Stomach (tissue), 8 donors: ENCODE measurements at regions not wholly inside any gene's neighbourhood (a gene's known extent, or its start where the extent isn't known, plus 50 kb on each side); places are given as distances from the start of the nearest gene placed in this dataset.

Experiments
- DNase-seq, 2 donors: peaks; one replicate each; pipeline versions ENCODE4 v3.0.0 to v3.0.0-alpha.2; 2013 to 2019
- H3K27ac ChIP-seq, 5 donors: fragments of 200-600 bp in 4 of 5; sonication (generic) in 4 of 5; one replicate each; pipeline ENCODE4 v1.5.1; 2013 to 2019; ENCODE audit warnings: mild to moderate bottlenecking in 1 of 5, moderate library complexity in 1 of 5
- H3K27me3 ChIP-seq, 3 donors: fragments of 200-600 bp; sonication (generic); one replicate each; pipeline ENCODE4 v1.5.1; 2017 to 2019; ENCODE audit warnings: mixed run types in 1 of 3
- H3K36me3 ChIP-seq, 4 donors: fragments of 200-600 bp; sonication (generic); 1 replicate in 3 of 4; 2 replicates in 1 of 4; pipeline ENCODE4 v1.5.1; 2016 to 2019
- H3K4me1 ChIP-seq, 4 donors: fragments of 200-600 bp; sonication (generic); one replicate each; pipeline ENCODE4 v1.5.1; 2016 to 2019
- H3K4me3 ChIP-seq, 4 donors: fragments of 200-600 bp; sonication (generic) in 3 of 4; one replicate each; pipeline ENCODE4 v1.5.1; 2016 to 2019; ENCODE audit warnings: mild to moderate bottlenecking in 1 of 4
- H3K9me3 ChIP-seq, 4 donors: fragments of 200-600 bp; sonication (generic); one replicate each; pipeline ENCODE4 v1.5.1; 2016 to 2019
- EP300 ChIP-seq: sonication (generic); formaldehyde crosslinking; IDR thresholded peaks from one replicate; pipeline ENCODE4 v1.6.1; 2017; ENCODE audit warnings: antibody characterized with exemption
- POLR2A ChIP-seq, 4 donors: fragments of 450-650 bp; IDR thresholded peaks; one replicate each; pipeline ENCODE4 v1.6.1; 2016; ENCODE audit warnings: antibody characterized with exemption in 4 of 4, control low read depth in 2 of 4, mild to moderate bottlenecking in 1 of 4, moderate library complexity in 1 of 4
- POLR2AphosphoS5 ChIP-seq, 3 donors: sonication (generic); formaldehyde crosslinking; IDR thresholded peaks; one replicate each; pipeline ENCODE4 v1.6.1; 2016; ENCODE audit warnings: antibody characterized with exemption in 3 of 3
- WGBS, 5 donors: extraction: QIAGEN DNeasy Blood & Tissue Kit in 3 of 5; methylation state at CpG; one replicate each; pipeline versions ENCODE4 v1.1.5 to v1.1.7; 2013 to 2018; 5-methylcytosine and 5-hydroxymethylcytosine counted together
- intact Hi-C: fragments of 100-400 bp; cut with DNase I; formaldehyde crosslinking; loops from one replicate; pipeline ENCODE4 v1.15.1; 2023; ENCODE audit warnings: low total_unique reads
- TF ChIP-seq, protein P1 (sequence below), 7 experiments: fragments of 450-650 bp in 4 of 7; fragments of 200-600 bp in 3 of 7; sonication (generic) in 3 of 7; IDR thresholded peaks; one replicate each; pipeline ENCODE4 v1.5.1; 2016 to 2019; ENCODE audit warnings: antibody characterized with exemption in 7 of 7, control low read depth in 2 of 7, mild to moderate bottlenecking in 1 of 7
- donor health status: healthy with polysubstance abuse.
- donor health status: Bipolar disorder and iron deficiency.
- donor health status: healthy.

GRCh38 chr7:125122173-125122572 is 192.5 kb upstream of the POT1 start:
- intact Hi-C loops: no loop called here
- Histone ChIP-seq H3K9me3 (no peaks in the 10 kb centered on the region), H3K27me3 (no peaks in the 10 kb centered on the region), H3K27ac (no peak overlapping the region), H3K4me1 (no peaks in the 10 kb centered on the region), H3K4me3 (no peak overlapping the region), H3K36me3 (no peaks in the 10 kb centered on the region)
- TF ChIP-seq POLR2A (IDR thresholded peaks at IDR 0.05): no peak
- WGBS, 5 donors: 39 to 57% (median 45%) methylated on average over 2 of the region's 2 CpGs
- peak in 1 of 2 donors; percentile 51 for DNase-seq

- 52 to 60% (median 54%) methylated on average over 4 of the region's 4 CpGs for WGBS, 5 donors
- peak in 1 of 2 donors; percentile 7 for DNase-seq
- intact Hi-C loops: no loop called here
These were observed 190.0 kb upstream of the POT1 start for GRCh38 chr7:125119559-125120115.

DNA sequence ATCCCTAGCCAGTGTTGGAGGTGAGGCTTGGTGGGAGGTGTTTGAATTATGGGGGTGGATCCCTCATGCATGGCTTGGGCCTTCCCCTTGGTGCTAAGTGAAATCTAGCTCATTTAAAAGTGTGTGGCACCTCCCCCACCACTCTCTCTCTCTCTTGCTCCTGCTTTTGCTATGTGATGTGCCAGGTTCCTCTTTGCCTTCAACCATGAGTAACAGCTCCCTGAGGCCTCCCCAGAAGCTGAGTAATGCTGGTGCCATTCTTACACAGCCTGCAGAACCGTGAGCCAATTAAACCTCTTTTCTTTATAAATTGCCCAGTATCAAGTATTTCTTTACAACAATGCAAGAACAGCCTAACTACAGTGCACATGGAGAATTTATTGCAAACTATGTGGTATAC is 188.8 kb upstream of the POT1 start:
- no peaks in the 10 kb centered on the region for H3K36me3 ChIP-seq
- no peaks in the 10 kb centered on the region for H3K4me1 ChIP-seq
- no peaks in the 10 kb centered on the region for H3K9me3 ChIP-seq
- no peak overlapping the region for H3K4me3 ChIP-seq
- H3K27ac ChIP-seq: no peak overlapping the region
- TF ChIP-seq POLR2A (IDR thresholded peaks at IDR 0.05) (no peak), EP300 (no peak), POLR2AphosphoS5 (IDR thresholded peaks at IDR 0.05) (no peak)
- TF ChIP-seq, protein P1, sequence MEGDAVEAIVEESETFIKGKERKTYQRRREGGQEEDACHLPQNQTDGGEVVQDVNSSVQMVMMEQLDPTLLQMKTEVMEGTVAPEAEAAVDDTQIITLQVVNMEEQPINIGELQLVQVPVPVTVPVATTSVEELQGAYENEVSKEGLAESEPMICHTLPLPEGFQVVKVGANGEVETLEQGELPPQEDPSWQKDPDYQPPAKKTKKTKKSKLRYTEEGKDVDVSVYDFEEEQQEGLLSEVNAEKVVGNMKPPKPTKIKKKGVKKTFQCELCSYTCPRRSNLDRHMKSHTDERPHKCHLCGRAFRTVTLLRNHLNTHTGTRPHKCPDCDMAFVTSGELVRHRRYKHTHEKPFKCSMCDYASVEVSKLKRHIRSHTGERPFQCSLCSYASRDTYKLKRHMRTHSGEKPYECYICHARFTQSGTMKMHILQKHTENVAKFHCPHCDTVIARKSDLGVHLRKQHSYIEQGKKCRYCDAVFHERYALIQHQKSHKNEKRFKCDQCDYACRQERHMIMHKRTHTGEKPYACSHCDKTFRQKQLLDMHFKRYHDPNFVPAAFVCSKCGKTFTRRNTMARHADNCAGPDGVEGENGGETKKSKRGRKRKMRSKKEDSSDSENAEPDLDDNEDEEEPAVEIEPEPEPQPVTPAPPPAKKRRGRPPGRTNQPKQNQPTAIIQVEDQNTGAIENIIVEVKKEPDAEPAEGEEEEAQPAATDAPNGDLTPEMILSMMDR (IDR thresholded peaks at IDR 0.05): no peak
- intact Hi-C loops: no loop called here
- no peak for DNase-seq
- H3K27me3 ChIP-seq: no peaks in the 10 kb centered on the region
- WGBS, 5 donors: 67 to 76% (median 75%) methylated on average over 1 of the region's 1 CpG

More at GRCh38 chr7:125119559-125120115, 190.0 kb upstream of the POT1 start:
- no peak overlapping the region for H3K4me3 ChIP-seq
- no peak for TF ChIP-seq POLR2AphosphoS5 (IDR thresholded peaks at IDR 0.05)
- no peak for TF ChIP-seq EP300
- no peaks in the 10 kb centered on the region for H3K36me3 ChIP-seq
- no peak overlapping the region for H3K27ac ChIP-seq
- H3K4me1 ChIP-seq: no peaks in the 10 kb centered on the region
- no peaks in the 10 kb centered on the region for H3K27me3 ChIP-seq
- no peaks in the 10 kb centered on the region for H3K9me3 ChIP-seq

- DNase-seq: no peak
- no peaks in the 10 kb centered on the region for H3K27me3 ChIP-seq
- no peaks in the 10 kb centered on the region for H3K4me1 ChIP-seq
- intact Hi-C loops: no loop called here
- no peaks in the 10 kb centered on the region for H3K36me3 ChIP-seq
- H3K27ac ChIP-seq: no peak overlapping the region
- WGBS, 5 donors: 76 to 87% (median 81%) methylated on average over 2 of the region's 2 CpGs
- H3K4me3 ChIP-seq: no peak overlapping the region
- TF ChIP-seq POLR2AphosphoS5 (IDR thresholded peaks at IDR 0.05) (no peak), EP300 (no peak), POLR2A (IDR thresholded peaks at IDR 0.05) (no peak)
- TF ChIP-seq, protein P1 (IDR thresholded peaks at IDR 0.05): no peak
- peaks cover 0 to 5% (median 2%) of the 10 kb centered on the region in 4 donors for H3K9me3 ChIP-seq
These were observed 183.2 kb upstream of the POT1 start for GRCh38 chr7:125112850-125113249.

- H3K4me1 ChIP-seq: no peaks in the 10 kb centered on the region
- intact Hi-C loops: no loop called here
- H3K27me3 ChIP-seq: no peaks in the 10 kb centered on the region
- TF ChIP-seq POLR2A (IDR thresholded peaks at IDR 0.05): no peak
- TF ChIP-seq, protein P1 (IDR thresholded peaks at IDR 0.05): no peak
- no peak for TF ChIP-seq POLR2AphosphoS5 (IDR thresholded peaks at IDR 0.05)
- no peak for TF ChIP-seq EP300
- DNase-seq: no peak
- no peak overlapping the region for H3K4me3 ChIP-seq
- no peaks in the 10 kb centered on the region for H3K36me3 ChIP-seq
- no peak overlapping the region for H3K27ac ChIP-seq
- no peaks in the 10 kb centered on the region for H3K9me3 ChIP-seq
- WGBS, 5 donors: 34 to 81% (median 59%) methylated on average over 2 of the region's 2 CpGs
These were observed 169.9 kb upstream of the POT1 start for GRCh38 chr7:125099519-125099918.
